HepG2 (cell line): ENCODE measurements at regions not wholly inside any gene's neighbourhood (a gene's known extent, or its start where the extent isn't known, plus 50 kb on each side); places are given as distances from the start of the nearest gene placed in this dataset.
"Not testable (repeated sequence)": the region's sequence is repeated elsewhere in the genome, so short reads cannot be mapped to it uniquely, and the experiment has no call there.

ENCODE experiments used
- HDAC1 ChIP-seq: sonication (generic); formaldehyde crosslinking; IDR thresholded peaks from 2 replicates; pipeline ENCODE4 v1.5.1; 2020; ENCODE audit warnings: mild to moderate bottlenecking, missing genetic modification reagents
- KAT8 ChIP-seq: IDR thresholded peaks from 2 replicates; pipeline ENCODE4 v1.6.1; 2016; ENCODE audit warnings: missing genetic modification reagents, missing compliant biosample characterization
- KMT2B ChIP-seq: IDR thresholded peaks from 2 replicates; pipeline ENCODE4 v1.6.1; 2016; ENCODE audit warnings: missing genetic modification reagents, missing compliant biosample characterization
- PHF8 ChIP-seq: sonication (generic); formaldehyde crosslinking; IDR thresholded peaks from 2 replicates; pipeline ENCODE4 v1.5.0; 2020; ENCODE audit warnings: missing genetic modification reagents
- SP1 ChIP-seq, 2 experiments: fragments of 450-650 bp in 1 of 2; sonication (generic) in 1 of 2; formaldehyde crosslinking in 1 of 2; IDR thresholded peaks; 2 replicates each; pipeline versions ENCODE4 v1.4.0 to v1.6.1; 2016 to 2020; ENCODE audit warnings: missing genetic modification reagents in 1 of 2
- TAF1 ChIP-seq: sonication (generic); formaldehyde crosslinking; IDR thresholded peaks from 2 replicates; pipeline ENCODE4 v1.4.0; 2020; ENCODE audit warnings: missing genetic modification reagents
- TBX2 ChIP-seq: sonication (generic); formaldehyde crosslinking; IDR thresholded peaks from 2 replicates; pipeline ENCODE4 v1.5.0; 2020; ENCODE audit warnings: missing genetic modification reagents, mild to moderate bottlenecking, borderline replicate concordance
- ZMYM3 ChIP-seq: sonication (generic); formaldehyde crosslinking; IDR thresholded peaks from 2 replicates; pipeline ENCODE4 v1.5.1; 2020; ENCODE audit warnings: mild to moderate bottlenecking, missing genetic modification reagents
- ZMYM4 ChIP-seq: sonication (generic); formaldehyde crosslinking; IDR thresholded peaks from 2 replicates; pipeline ENCODE4 v1.8.1; 2023; ENCODE audit warnings: mild to moderate bottlenecking, missing genetic modification reagents
- ZNF274 ChIP-seq: sonication (generic); formaldehyde crosslinking; IDR thresholded peaks from 2 replicates; pipeline ENCODE4 v1.5.1; 2020; ENCODE audit warnings: mild to moderate bottlenecking, missing genetic modification reagents
- ZNF292 ChIP-seq: sonication (generic); formaldehyde crosslinking; IDR thresholded peaks from 2 replicates; pipeline ENCODE4 v1.8.1; 2022; ENCODE audit warnings: mild to moderate bottlenecking, low read depth, missing genetic modification reagents, borderline replicate concordance
- ZNF605 ChIP-seq: sonication (generic); formaldehyde crosslinking; IDR thresholded peaks from 2 replicates; pipeline ENCODE4 v1.8.0; 2022; ENCODE audit warnings: mild to moderate bottlenecking, missing genetic modification reagents
- ZNF768 ChIP-seq: sonication (generic); formaldehyde crosslinking; IDR thresholded peaks from 2 replicates; pipeline ENCODE4 v1.4.0; 2020; ENCODE audit warnings: missing genetic modification reagents
- ZNF788 ChIP-seq: sonication (generic); formaldehyde crosslinking; IDR thresholded peaks from 2 replicates; pipeline ENCODE4 v1.5.0; 2020; ENCODE audit warnings: mild to moderate bottlenecking, missing genetic modification reagents, borderline replicate concordance
- ZNF891 ChIP-seq: sonication (generic); formaldehyde crosslinking; IDR thresholded peaks from 2 replicates; pipeline ENCODE4 v1.5.0; 2020; ENCODE audit warnings: mild to moderate bottlenecking, missing genetic modification reagents
- TF ChIP-seq, protein P1 (sequence below): sonication (generic); formaldehyde crosslinking; IDR thresholded peaks from 2 replicates; pipeline ENCODE4 v1.5.0; 2020; ENCODE audit warnings: mild to moderate bottlenecking, missing genetic modification reagents, borderline replicate concordance
- TF ChIP-seq, protein P2 (sequence below): IDR thresholded peaks from 2 replicates; pipeline ENCODE4 v1.6.1; 2016; ENCODE audit warnings: mild to moderate bottlenecking, missing biosample characterization, missing genetic modification reagents
- TF ChIP-seq, protein P3 (sequence below): sonication (generic); formaldehyde crosslinking; IDR thresholded peaks from 2 replicates; pipeline ENCODE4 v1.5.1; 2020; ENCODE audit warnings: mild to moderate bottlenecking, missing genetic modification reagents, moderate library complexity
- TF ChIP-seq, protein P4 (sequence below): sonication (generic); formaldehyde crosslinking; IDR thresholded peaks from 2 replicates; pipeline ENCODE4 v1.4.0; 2020; ENCODE audit warnings: missing genetic modification reagents, borderline replicate concordance

DNA sequence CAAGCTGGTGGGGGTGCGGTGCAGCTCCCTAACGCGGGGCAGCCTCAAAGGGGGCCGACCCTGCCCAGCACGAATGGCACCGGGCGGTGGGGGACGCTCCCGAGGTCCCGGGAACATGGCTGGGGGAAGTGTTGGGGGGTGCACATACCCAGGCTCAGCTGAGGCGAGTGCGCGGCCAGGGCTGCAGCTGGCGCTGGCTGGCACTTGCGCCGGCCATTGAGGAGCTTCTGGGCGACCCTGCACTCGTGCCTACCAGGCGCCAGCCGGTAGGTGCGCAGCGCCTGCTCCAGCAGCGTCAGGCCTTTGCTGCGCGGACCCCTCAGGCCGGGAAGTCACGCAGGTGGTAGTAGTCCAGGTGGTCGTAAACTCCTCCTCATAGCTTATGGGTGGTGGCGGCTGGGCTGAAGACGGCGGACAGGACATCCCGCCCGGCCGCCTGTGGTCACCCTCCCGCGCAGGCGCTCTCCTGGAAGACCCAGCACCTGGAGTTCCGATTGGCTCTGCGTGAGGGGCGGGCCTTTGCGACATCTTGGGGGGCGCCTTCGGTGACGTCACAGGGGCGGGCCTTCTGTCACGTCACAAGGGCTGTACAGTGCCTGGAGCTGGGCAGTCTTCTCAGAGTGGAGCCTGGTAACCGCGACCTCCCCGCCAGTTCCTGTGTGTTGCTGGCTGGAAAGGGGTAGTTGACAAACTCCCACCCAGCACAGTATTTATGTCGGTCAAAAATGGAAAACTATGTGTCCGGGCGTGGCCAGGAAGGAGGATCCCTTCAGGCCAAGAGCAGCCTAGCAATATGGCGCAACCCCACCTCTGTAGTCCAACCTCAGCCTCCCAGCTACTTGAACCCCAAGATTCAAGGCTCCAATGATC, 74.5 kb upstream of the ERV3-1 start (continued):
- TF ChIP-seq HDAC1 (CRISPR knock-in tag) (peak; percentile 52), ZNF788 (CRISPR knock-in tag) (peak; percentile 73; the same call in 1 of the 2 replicates), ZNF768 (CRISPR knock-in tag) (peak; percentile 36; the same call in 1 of the 2 replicates), KAT8 (CRISPR knock-in tag) (peak; percentile 60), TBX2 (CRISPR knock-in tag) (peak; percentile 52; the same call in 1 of the 2 replicates), ZNF274 (CRISPR knock-in tag) (peak; percentile 22; the same call in 1 of the 2 replicates), ZMYM4 (peak; percentile 88), SP1 (CRISPR knock-in tag; IDR thresholded peaks at IDR 0.05) (peak; percentile 59; the same call in 1 of the 2 replicates), ZNF891 (CRISPR knock-in tag) (peak; percentile 71), ZNF292 (CRISPR knock-in tag) (peak; percentile 55; the same call in 1 of the 2 replicates), ZNF605 (CRISPR knock-in tag) (peak; percentile 64; the same call in 1 of the 2 replicates), KMT2B (peak; percentile 51; the same call in 1 of the 2 replicates), TAF1 (peak; percentile 83), ZMYM3 (CRISPR knock-in tag) (peak; percentile 14; the same call in 1 of the 2 replicates), PHF8 (CRISPR knock-in tag) (peak; percentile 81)
- TF ChIP-seq, protein P1, sequence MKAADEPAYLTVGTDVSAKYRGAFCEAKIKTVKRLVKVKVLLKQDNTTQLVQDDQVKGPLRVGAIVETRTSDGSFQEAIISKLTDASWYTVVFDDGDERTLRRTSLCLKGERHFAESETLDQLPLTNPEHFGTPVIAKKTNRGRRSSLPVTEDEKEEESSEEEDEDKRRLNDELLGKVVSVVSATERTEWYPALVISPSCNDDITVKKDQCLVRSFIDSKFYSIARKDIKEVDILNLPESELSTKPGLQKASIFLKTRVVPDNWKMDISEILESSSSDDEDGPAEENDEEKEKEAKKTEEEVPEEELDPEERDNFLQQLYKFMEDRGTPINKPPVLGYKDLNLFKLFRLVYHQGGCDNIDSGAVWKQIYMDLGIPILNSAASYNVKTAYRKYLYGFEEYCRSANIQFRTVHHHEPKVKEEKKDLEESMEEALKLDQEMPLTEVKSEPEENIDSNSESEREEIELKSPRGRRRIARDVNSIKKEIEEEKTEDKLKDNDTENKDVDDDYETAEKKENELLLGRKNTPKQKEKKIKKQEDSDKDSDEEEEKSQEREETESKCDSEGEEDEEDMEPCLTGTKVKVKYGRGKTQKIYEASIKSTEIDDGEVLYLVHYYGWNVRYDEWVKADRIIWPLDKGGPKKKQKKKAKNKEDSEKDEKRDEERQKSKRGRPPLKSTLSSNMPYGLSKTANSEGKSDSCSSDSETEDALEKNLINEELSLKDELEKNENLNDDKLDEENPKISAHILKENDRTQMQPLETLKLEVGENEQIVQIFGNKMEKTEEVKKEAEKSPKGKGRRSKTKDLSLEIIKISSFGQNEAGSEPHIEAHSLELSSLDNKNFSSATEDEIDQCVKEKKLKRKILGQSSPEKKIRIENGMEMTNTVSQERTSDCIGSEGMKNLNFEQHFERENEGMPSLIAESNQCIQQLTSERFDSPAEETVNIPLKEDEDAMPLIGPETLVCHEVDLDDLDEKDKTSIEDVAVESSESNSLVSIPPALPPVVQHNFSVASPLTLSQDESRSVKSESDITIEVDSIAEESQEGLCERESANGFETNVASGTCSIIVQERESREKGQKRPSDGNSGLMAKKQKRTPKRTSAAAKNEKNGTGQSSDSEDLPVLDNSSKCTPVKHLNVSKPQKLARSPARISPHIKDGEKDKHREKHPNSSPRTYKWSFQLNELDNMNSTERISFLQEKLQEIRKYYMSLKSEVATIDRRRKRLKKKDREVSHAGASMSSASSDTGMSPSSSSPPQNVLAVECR: peak; percentile 75; the same call in 1 of the 2 replicates
- not testable (repeated sequence) for TF ChIP-seq SP1 (IDR thresholded peaks at IDR 0.05)
- TF ChIP-seq, protein P2, sequence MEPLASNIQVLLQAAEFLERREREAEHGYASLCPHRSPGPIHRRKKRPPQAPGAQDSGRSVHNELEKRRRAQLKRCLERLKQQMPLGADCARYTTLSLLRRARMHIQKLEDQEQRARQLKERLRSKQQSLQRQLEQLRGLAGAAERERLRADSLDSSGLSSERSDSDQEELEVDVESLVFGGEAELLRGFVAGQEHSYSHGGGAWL: peak; percentile 42; the same call in 1 of the 2 replicates
- TF ChIP-seq, protein P3, sequence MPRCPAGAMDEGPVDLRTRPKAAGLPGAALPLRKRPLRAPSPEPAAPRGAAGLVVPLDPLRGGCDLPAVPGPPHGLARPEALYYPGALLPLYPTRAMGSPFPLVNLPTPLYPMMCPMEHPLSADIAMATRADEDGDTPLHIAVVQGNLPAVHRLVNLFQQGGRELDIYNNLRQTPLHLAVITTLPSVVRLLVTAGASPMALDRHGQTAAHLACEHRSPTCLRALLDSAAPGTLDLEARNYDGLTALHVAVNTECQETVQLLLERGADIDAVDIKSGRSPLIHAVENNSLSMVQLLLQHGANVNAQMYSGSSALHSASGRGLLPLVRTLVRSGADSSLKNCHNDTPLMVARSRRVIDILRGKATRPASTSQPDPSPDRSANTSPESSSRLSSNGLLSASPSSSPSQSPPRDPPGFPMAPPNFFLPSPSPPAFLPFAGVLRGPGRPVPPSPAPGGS (CRISPR knock-in tag): peak; percentile 57; the same call in 1 of the 2 replicates
- TF ChIP-seq, protein P4, sequence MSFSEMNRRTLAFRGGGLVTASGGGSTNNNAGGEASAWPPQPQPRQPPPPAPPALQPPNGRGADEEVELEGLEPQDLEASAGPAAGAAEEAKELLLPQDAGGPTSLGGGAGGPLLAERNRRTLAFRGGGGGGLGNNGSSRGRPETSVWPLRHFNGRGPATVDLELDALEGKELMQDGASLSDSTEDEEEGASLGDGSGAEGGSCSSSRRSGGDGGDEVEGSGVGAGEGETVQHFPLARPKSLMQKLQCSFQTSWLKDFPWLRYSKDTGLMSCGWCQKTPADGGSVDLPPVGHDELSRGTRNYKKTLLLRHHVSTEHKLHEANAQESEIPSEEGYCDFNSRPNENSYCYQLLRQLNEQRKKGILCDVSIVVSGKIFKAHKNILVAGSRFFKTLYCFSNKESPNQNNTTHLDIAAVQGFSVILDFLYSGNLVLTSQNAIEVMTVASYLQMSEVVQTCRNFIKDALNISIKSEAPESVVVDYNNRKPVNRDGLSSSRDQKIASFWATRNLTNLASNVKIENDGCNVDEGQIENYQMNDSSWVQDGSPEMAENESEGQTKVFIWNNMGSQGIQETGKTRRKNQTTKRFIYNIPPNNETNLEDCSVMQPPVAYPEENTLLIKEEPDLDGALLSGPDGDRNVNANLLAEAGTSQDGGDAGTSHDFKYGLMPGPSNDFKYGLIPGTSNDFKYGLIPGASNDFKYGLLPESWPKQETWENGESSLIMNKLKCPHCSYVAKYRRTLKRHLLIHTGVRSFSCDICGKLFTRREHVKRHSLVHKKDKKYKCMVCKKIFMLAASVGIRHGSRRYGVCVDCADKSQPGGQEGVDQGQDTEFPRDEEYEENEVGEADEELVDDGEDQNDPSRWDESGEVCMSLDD (CRISPR knock-in tag): peak; percentile 95; the same call in 1 of the 2 replicates
